ENCODE measurements at regions not wholly inside any gene's neighbourhood (a gene's known extent, or its start where the extent isn't known, plus 50 kb on each side); places are given as distances from the start of the nearest gene placed in this dataset.
"Not testable (repeated sequence)": the region's sequence is repeated elsewhere in the genome, so short reads cannot be mapped to it uniquely, and the experiment has no call there.

GRCh38 chr15:20648402-20648975 is 106.9 kb upstream of the GOLGA6L6 start:
- H3K4me1 ChIP-seq (replicated peaks in 1 of 4; ENCODE audit: control insufficient read depth in 3 of 4, insufficient read depth in 4 of 4, low read length in 3 of 4); H3K4me3 ChIP-seq (ENCODE audit: extremely low read depth in 1 of 4, insufficient read depth in 2 of 4, low read depth in 3 of 4, low read length in 4 of 4); H3K79me2 ChIP-seq (ENCODE audit: control insufficient read depth in 1 of 2, insufficient read depth in 2 of 2, low read length in 2 of 2); H3K14ac ChIP-seq (ENCODE audit: insufficient read length); H3K56ac ChIP-seq (replicated peaks; ENCODE audit: insufficient read length, low read depth, low read length); H2BK15ac ChIP-seq (ENCODE audit: low read length); H3K79me1 ChIP-seq (ENCODE audit: low read depth, low read length); FAIRE-seq; H3K23me2 ChIP-seq (ENCODE audit: low read depth, low read length); H3K23ac ChIP-seq (ENCODE audit: insufficient read length); H3K18ac ChIP-seq (ENCODE audit: extremely low read depth, low read length); H2AK5ac ChIP-seq (ENCODE audit: low read depth, low read length); H2BK20ac ChIP-seq (ENCODE audit: low read length); DNase-seq (ENCODE audit: low read depth in 1 of 2, low spot score in 2 of 2); POLR2A ChIA-PET (ENCODE audit: partially characterized antibody); H3K27ac ChIP-seq (ENCODE audit: low read depth, low read length); H2AFZ ChIP-seq (ENCODE audit: low read length); H3K4me2 ChIP-seq (ENCODE audit: insufficient read depth in 1 of 2, low read depth in 2 of 2, low read length in 2 of 2); H4K20me1 ChIP-seq (replicated peaks in 1 of 2; ENCODE audit: control insufficient read depth in 1 of 2, insufficient read depth in 2 of 2, low read length in 2 of 2); H2BK12ac ChIP-seq (ENCODE audit: low read depth, low read length); H4K5ac ChIP-seq (ENCODE audit: insufficient read length, low read depth, low read length); H2BK5ac ChIP-seq (ENCODE audit: low read depth, low read length); CTCF ChIA-PET (ENCODE audit: partially characterized antibody); H3K36me3 ChIP-seq (ENCODE audit: control insufficient read depth in 2 of 4, insufficient read depth in 4 of 4, low read length in 3 of 4); H2BK120ac ChIP-seq (replicated peaks; ENCODE audit: low read depth, low read length); H3K27me3 ChIP-seq (replicated peaks in 1 of 4; ENCODE audit: control insufficient read depth in 3 of 4, extremely low read depth in 1 of 4, insufficient read depth in 3 of 4, low read length in 3 of 4); H4K91ac ChIP-seq (replicated peaks; ENCODE audit: insufficient read length, low read length); H3K4ac ChIP-seq (replicated peaks; ENCODE audit: insufficient read length, low read depth, low read length); H3K9ac ChIP-seq (replicated peaks in 1 of 4; ENCODE audit: extremely low read depth in 1 of 4, low read depth in 3 of 4, low read length in 3 of 4); H4K8ac ChIP-seq (ENCODE audit: extremely low read depth, insufficient read depth, low read length): not testable (repeated sequence)
- 91% methylated on average over 6 of the region's 6 CpGs; no CpG with 5 or more reads in 1 of the 2 experiments for WGBS, 2 experiments (ENCODE audit: extremely low coverage in 1 of 2, insufficient coverage in 1 of 2, insufficient read length in 1 of 2, insufficient replicate concordance in 2 of 2, low coverage in 1 of 2, low lambda C conversion rate in 2 of 2, missing lambda C conversion rate in 1 of 2)
- H3K9me3 ChIP-seq (ENCODE audit: insufficient read depth in 2 of 2, low read depth in 1 of 2, low read length in 1 of 2), result peaks cover 15 to 33% of the 10 kb centered on the region in 2 experiments

Measured in H1 (cell line).